Trophoblast cell (in vitro differentiated cells and primary cell): ENCODE measurements at regions not wholly inside any gene's neighbourhood (a gene's known extent, or its start where the extent isn't known, plus 50 kb on each side); places are given as distances from the start of the nearest gene placed in this dataset.

Experiments used
- DNase-seq, 2 donors: peaks; one replicate each; pipeline ENCODE4 v3.0.0-alpha.2; 2016
- H2AFZ ChIP-seq: 2 replicates; pipeline ENCODE4 v1.6.1; 2013; ENCODE audit warnings: low read length, moderate library complexity, mild to moderate bottlenecking; ENCODE audit not compliant: insufficient read depth, poor library complexity
- H2AK5ac ChIP-seq: 2 replicates; pipeline ENCODE4 v1.6.1; 2013; ENCODE audit warnings: mild to moderate bottlenecking, low read length
- H2BK120ac ChIP-seq: 2 replicates; pipeline ENCODE4 v1.6.1; 2013; ENCODE audit warnings: low read length, mild to moderate bottlenecking, moderate library complexity; ENCODE audit not compliant: insufficient read depth, poor library complexity
- H2BK12ac ChIP-seq: 2 replicates; pipeline ENCODE4 v1.6.1; 2013; ENCODE audit warnings: mild to moderate bottlenecking, low read length, moderate library complexity
- H2BK5ac ChIP-seq: 2 replicates; pipeline ENCODE4 v1.6.1; 2013; ENCODE audit warnings: low read length, low read depth, moderate library complexity, mild to moderate bottlenecking; ENCODE audit not compliant: poor library complexity
- H3K14ac ChIP-seq: 2 replicates; pipeline ENCODE4 v1.6.1; 2013; ENCODE audit warnings: mild to moderate bottlenecking, low read length
- H3K18ac ChIP-seq: 2 replicates; pipeline ENCODE4 v1.6.1; 2013; ENCODE audit warnings: mild to moderate bottlenecking, low read length
- H3K23ac ChIP-seq: 2 replicates; pipeline ENCODE4 v1.6.1; 2013; ENCODE audit warnings: low read length
- H3K27ac ChIP-seq: 2 replicates; pipeline ENCODE4 v1.5.1; 2013; ENCODE audit warnings: low read depth, mild to moderate bottlenecking, inconsistent platforms, low read length, moderate library complexity
- H3K27me3 ChIP-seq: 2 replicates; pipeline ENCODE4 v1.6.1; 2013; ENCODE audit warnings: inconsistent platforms, mild to moderate bottlenecking, low read length, moderate library complexity; ENCODE audit not compliant: insufficient read depth
- H3K36me3 ChIP-seq, 2 experiments: 1 replicate in 1 of 2; 2 replicates in 1 of 2; pipeline ENCODE4 v1.6.1; 2013; ENCODE audit warnings: low read length in 2 of 2, mild to moderate bottlenecking in 2 of 2, moderate library complexity in 1 of 2; ENCODE audit not compliant: insufficient read depth in 2 of 2, control insufficient read depth in 1 of 2
- H3K4ac ChIP-seq: 2 replicates; pipeline ENCODE4 v1.6.1; 2013; ENCODE audit warnings: low read depth, mild to moderate bottlenecking, low read length, moderate library complexity
- H3K4me1 ChIP-seq, 2 experiments: 1 replicate in 1 of 2; 2 replicates in 1 of 2; pipeline ENCODE4 v1.6.1; 2013; ENCODE audit warnings: low read length in 2 of 2, mild to moderate bottlenecking in 2 of 2, moderate library complexity in 1 of 2; ENCODE audit not compliant: insufficient read depth in 2 of 2, control insufficient read depth in 1 of 2
- H3K4me2 ChIP-seq: 2 replicates; pipeline ENCODE4 v1.6.1; 2013; ENCODE audit warnings: inconsistent platforms, mild to moderate bottlenecking, low read length, moderate library complexity
- H3K4me3 ChIP-seq: 2 replicates; pipeline ENCODE4 v1.5.1; 2013; ENCODE audit warnings: mild to moderate bottlenecking, low read depth, low read length, inconsistent platforms
- H3K79me1 ChIP-seq: one replicate; pipeline ENCODE4 v1.6.1; 2013; ENCODE audit warnings: low read length
- H3K79me2 ChIP-seq: 2 replicates; pipeline ENCODE4 v1.6.1; 2013; ENCODE audit warnings: low read length, mild to moderate bottlenecking; ENCODE audit not compliant: control insufficient read depth, insufficient read depth, poor library complexity
- H3K9ac ChIP-seq: 2 replicates; pipeline ENCODE4 v1.6.1; 2013; ENCODE audit warnings: mild to moderate bottlenecking, low read length
- H3K9me3 ChIP-seq: 2 replicates; pipeline ENCODE4 v1.6.1; 2013; ENCODE audit warnings: low read depth, mild to moderate bottlenecking, control low read depth, inconsistent platforms, low read length; ENCODE audit not compliant: insufficient read depth
- H4K12ac ChIP-seq: 2 replicates; pipeline ENCODE4 v1.6.1; 2013; ENCODE audit warnings: low read depth, mild to moderate bottlenecking, low read length, moderate library complexity
- H4K8ac ChIP-seq: 2 replicates; pipeline ENCODE4 v1.6.1; 2013; ENCODE audit warnings: low read depth, mild to moderate bottlenecking, low read length, moderate library complexity
- H4K91ac ChIP-seq: one replicate; pipeline ENCODE4 v1.6.1; 2013; ENCODE audit warnings: low read depth, mild to moderate bottlenecking, low read length, moderate library complexity
- WGBS: extraction: QIAGEN DNeasy Blood & Tissue Kit; methylation state at CpG from one replicate; pipeline ENCODE4 v1.1.7; 2013; ENCODE audit warnings: missing lambda C conversion rate; ENCODE audit not compliant: insufficient read length, insufficient coverage; ENCODE audit errors: extremely low coverage; 5-methylcytosine and 5-hydroxymethylcytosine counted together

DNA sequence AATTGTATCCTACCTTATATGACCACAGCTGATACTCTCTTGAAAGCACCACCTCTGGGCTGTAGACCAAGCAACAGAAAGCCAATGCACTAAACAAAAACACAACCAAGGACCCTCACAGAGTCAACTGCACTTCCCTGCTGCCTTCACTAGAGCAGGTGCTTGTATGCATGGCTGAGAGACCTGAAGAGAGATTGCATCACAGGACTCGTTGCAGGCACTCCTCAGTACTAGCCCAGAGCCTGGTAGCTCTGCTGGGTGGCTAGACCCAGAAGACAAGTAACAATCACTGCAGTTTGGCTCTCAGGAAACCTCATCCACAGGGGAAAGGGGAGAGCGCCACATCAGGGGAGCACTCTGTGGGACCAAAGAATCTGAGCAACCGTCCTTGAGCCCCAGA lies 521.6 kb upstream of the IMPG1 start:
- no peaks in the 10 kb centered on the region for H3K79me2 ChIP-seq
- no peak overlapping the region for H3K4me2 ChIP-seq
- H3K4me1 ChIP-seq: no peaks in the 10 kb centered on the region
- no peak overlapping the region for H3K14ac ChIP-seq
- peaks cover 4% of the 10 kb centered on the region for H3K9me3 ChIP-seq
- H2BK5ac ChIP-seq: no peak overlapping the region
- H3K79me1 ChIP-seq: no peaks in the 10 kb centered on the region
- H2AFZ ChIP-seq: no peak overlapping the region
- no peak overlapping the region for H2BK12ac ChIP-seq
- no peak overlapping the region for H3K23ac ChIP-seq
- no peaks in the 10 kb centered on the region for H3K27me3 ChIP-seq
- H3K27ac ChIP-seq: no peak overlapping the region
- no peak overlapping the region for H2AK5ac ChIP-seq
- no peak overlapping the region for H3K9ac ChIP-seq
- H3K18ac ChIP-seq: no peak overlapping the region
- H2BK120ac ChIP-seq: no peak overlapping the region
- DNase-seq: no peak
- no peak overlapping the region for H4K91ac ChIP-seq
- no peak overlapping the region for H3K4me3 ChIP-seq
- WGBS: no CpG with 5 or more reads among the region's 3 CpGs
- no peaks in the 10 kb centered on the region for H3K36me3 ChIP-seq
- no peak overlapping the region for H4K8ac ChIP-seq
- no peak overlapping the region for H3K4ac ChIP-seq
- H4K12ac ChIP-seq: no peak overlapping the region

DNA sequence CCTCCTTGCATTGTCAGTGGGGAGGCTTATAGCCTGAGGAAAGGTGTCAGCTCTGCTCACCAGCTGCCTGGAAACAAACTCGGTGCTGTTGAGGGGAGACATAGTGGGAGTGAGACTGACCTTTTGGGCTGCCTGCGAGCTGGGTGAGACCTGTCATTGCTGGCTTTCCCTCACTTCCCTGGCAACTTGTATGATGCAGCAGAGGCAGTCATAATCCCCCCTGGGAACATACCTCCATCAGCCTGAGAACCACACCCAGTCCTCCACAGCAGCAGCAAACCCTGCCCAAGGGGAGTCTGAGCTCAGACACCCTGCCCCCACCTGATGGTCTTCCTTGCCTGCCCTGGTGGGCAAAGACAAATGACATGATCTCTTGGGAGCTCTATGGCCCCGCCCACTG lies 521.2 kb upstream of the IMPG1 start:
- Histone ChIP-seq H2AK5ac (no peak overlapping the region), H3K27ac (no peak overlapping the region), H3K36me3 (no peaks in the 10 kb centered on the region), H3K9me3 (peaks cover 4% of the 10 kb centered on the region), H3K14ac (no peak overlapping the region), H3K4ac (no peak overlapping the region), H3K4me3 (no peak overlapping the region), H4K12ac (no peak overlapping the region), H3K23ac (peak overlapping the region; percentile 18), H3K4me2 (no peak overlapping the region), H3K4me1 (no peaks in the 10 kb centered on the region), H4K8ac (no peak overlapping the region), H2BK120ac (no peak overlapping the region), H3K79me1 (no peaks in the 10 kb centered on the region), H4K91ac (no peak overlapping the region), H2BK5ac (no peak overlapping the region), H2AFZ (no peak overlapping the region), H3K18ac (no peak overlapping the region), H2BK12ac (no peak overlapping the region), H3K79me2 (no peaks in the 10 kb centered on the region), H3K27me3 (no peaks in the 10 kb centered on the region), H3K9ac (no peak overlapping the region)
- WGBS: no CpG with 5 or more reads among the region's 3 CpGs
- DNase-seq: no peak

DNA sequence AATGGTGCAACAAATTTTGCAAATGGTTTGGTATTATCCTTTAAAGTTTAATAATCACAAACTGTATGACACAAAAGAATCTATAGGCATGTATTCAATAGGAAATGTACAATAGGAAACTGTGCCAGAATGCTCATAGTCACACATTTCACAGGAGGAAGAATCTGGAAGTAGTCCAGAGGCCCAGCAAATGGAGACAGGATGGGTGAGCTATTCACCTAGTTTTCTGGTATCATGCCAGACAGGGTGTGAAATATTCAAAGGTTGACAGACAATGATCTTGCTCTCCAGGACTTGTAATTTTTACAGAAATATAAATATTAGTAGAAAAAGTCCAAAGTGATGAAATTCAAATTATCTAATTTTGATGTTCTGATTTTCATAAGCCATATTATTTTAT lies 520.1 kb upstream of the IMPG1 start:
- Histone ChIP-seq H3K4me3 (no peak overlapping the region), H2BK12ac (no peak overlapping the region), H3K23ac (no peak overlapping the region), H2BK5ac (no peak overlapping the region), H3K4me1 (no peaks in the 10 kb centered on the region), H3K18ac (no peak overlapping the region), H2AK5ac (no peak overlapping the region), H3K4ac (no peak overlapping the region), H3K27me3 (no peaks in the 10 kb centered on the region), H3K27ac (no peak overlapping the region), H4K91ac (no peak overlapping the region), H2BK120ac (no peak overlapping the region), H3K14ac (no peak overlapping the region), H4K8ac (no peak overlapping the region), H2AFZ (no peak overlapping the region), H4K12ac (no peak overlapping the region), H3K79me1 (no peaks in the 10 kb centered on the region), H3K79me2 (no peaks in the 10 kb centered on the region), H3K4me2 (no peak overlapping the region), H3K9ac (no peak overlapping the region), H3K9me3 (peaks cover 4% of the 10 kb centered on the region), H3K36me3 (no peaks in the 10 kb centered on the region)
- no peak for DNase-seq

DNA sequence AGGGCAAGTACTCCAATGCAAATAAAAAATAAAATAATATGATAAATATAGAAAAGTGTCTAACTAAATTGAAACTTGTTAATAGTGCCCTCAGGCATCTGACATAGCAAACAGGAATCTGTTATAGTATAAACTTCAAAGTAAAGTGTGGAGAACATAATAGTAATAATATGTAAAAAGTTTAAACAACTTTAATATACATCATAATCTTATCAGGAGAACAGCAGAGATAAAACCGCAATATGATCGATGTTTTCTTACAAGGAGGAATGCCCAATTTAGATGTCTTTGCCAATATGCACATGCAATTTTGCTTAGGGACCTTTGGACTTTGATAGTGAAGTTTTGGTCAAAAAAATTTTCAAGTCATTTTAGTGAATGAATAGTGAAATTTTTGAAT lies 514.8 kb upstream of the IMPG1 start:
- H3K23ac ChIP-seq: no peak overlapping the region

More for the DNA sequence above, 514.8 kb upstream of the IMPG1 start:
- Histone ChIP-seq H3K9me3 (no peaks in the 10 kb centered on the region), H2AFZ (no peak overlapping the region), H2BK120ac (no peak overlapping the region), H3K79me2 (no peaks in the 10 kb centered on the region), H3K4me2 (no peak overlapping the region), H4K8ac (no peak overlapping the region), H3K36me3 (no peaks in the 10 kb centered on the region), H3K4me1 (peaks cover 0 to 2% of the 10 kb centered on the region in 2 experiments), H4K12ac (no peak overlapping the region), H3K4me3 (no peak overlapping the region), H4K91ac (no peak overlapping the region), H2AK5ac (no peak overlapping the region), H3K79me1 (no peaks in the 10 kb centered on the region), H3K18ac (no peak overlapping the region), H3K9ac (no peak overlapping the region), H3K4ac (no peak overlapping the region), H3K27ac (no peak overlapping the region), H2BK12ac (no peak overlapping the region), H3K27me3 (no peaks in the 10 kb centered on the region), H3K14ac (no peak overlapping the region), H2BK5ac (no peak overlapping the region)
- DNase-seq: no peak
- WGBS: no CpG with 5 or more reads among the region's 2 CpGs
